B cell (primary cell): ENCODE measurements at regions not wholly inside any gene's neighbourhood (a gene's known extent, or its start where the extent isn't known, plus 50 kb on each side); places are given as distances from the start of the nearest gene placed in this dataset.
"Not testable (repeated sequence)": the region's sequence is repeated elsewhere in the genome, so short reads cannot be mapped to it uniquely, and the experiment has no call there.

Source experiments
- ATAC-seq: fragments of 200-7000 bp; cut with Tn5 transposase; one replicate; pipeline ENCODE4 v1.10.0; 2021; ENCODE audit warnings: low read depth, mild to moderate bottlenecking, moderate number of reproducible peaks, moderate library complexity
- CTCF ChIA-PET: fragments of 350-600 bp; sonication (Branson Sonifier 250); formaldehyde crosslinking; loops from one replicate; lab custom pipeline; 2021; ENCODE audit warnings: antibody characterized with exemption, inconsistent platforms; lab: Charles Lee
- POLR2A ChIA-PET: fragments of 350-600 bp; sonication (Branson Sonifier 250); formaldehyde crosslinking; loops from one replicate; lab custom pipeline; 2021; ENCODE audit warnings: antibody characterized with exemption; lab: Charles Lee
- DNase-seq: peaks from one replicate; pipeline ENCODE4 v3.0.0; 2013
- H2AFZ ChIP-seq: 2 replicates; pipeline ENCODE4 v1.6.1; 2012; ENCODE audit warnings: mild to moderate bottlenecking, low read depth, low read length; ENCODE audit not compliant: insufficient read depth, poor library complexity, severe bottlenecking
- H3K27ac ChIP-seq, 2 donors: 1 replicate in 1 of 2; 2 replicates in 1 of 2; pipeline ENCODE4 v1.5.1; 2012 to 2013; ENCODE audit warnings: low read length in 2 of 2, mild to moderate bottlenecking in 2 of 2, moderate library complexity in 1 of 2
- H3K27me3 ChIP-seq, 4 experiments: fragments of 200-600 bp in 1 of 4; sonication (generic) in 1 of 4; replicated peaks in 1 of 4; 1 replicate in 2 of 4; 2 replicates in 2 of 4; pipeline versions ENCODE4 v1.6.1 to v1.7.0; 2013 to 2016; ENCODE audit warnings: low read length in 3 of 4, mild to moderate bottlenecking in 2 of 4, mixed read lengths in 1 of 4, moderate library complexity in 1 of 4; ENCODE audit not compliant: insufficient read depth in 4 of 4, control insufficient read depth in 3 of 4; ENCODE audit errors: control extremely low read depth in 1 of 4
- H3K36me3 ChIP-seq, 2 experiments: replicated peaks in 1 of 2; 1 replicate in 1 of 2; 2 replicates in 1 of 2; pipeline versions ENCODE4 v1.6.1 to v1.7.1; 2013; ENCODE audit warnings: low read length in 1 of 2; ENCODE audit not compliant: insufficient read depth in 2 of 2, control insufficient read depth in 1 of 2; ENCODE audit errors: control extremely low read depth in 1 of 2, extremely low read depth in 1 of 2
- H3K4me1 ChIP-seq, 2 donors: fragments of 200-600 bp in 1 of 2; sonication (generic) in 1 of 2; 1 replicate in 1 of 2; 2 replicates in 1 of 2; pipeline versions ENCODE4 v1.5.1 to v1.6.1; 2013 to 2017; ENCODE audit warnings: low read length in 2 of 2; ENCODE audit not compliant: control insufficient read depth in 2 of 2, insufficient read depth in 2 of 2
- H3K4me2 ChIP-seq: replicated peaks from 2 replicates; pipeline ENCODE3; 2012; ENCODE audit warnings: mild to moderate bottlenecking, low read depth, low read length; ENCODE audit not compliant: poor library complexity, severe bottlenecking
- H3K4me3 ChIP-seq, 5 experiments: fragments of 200-600 bp in 1 of 5; sonication (generic) in 1 of 5; 1 replicate in 3 of 5; 2 replicates in 2 of 5; pipeline versions ENCODE4 v1.5.1 to v1.7.0; 2011 to 2016; ENCODE audit warnings: low read length in 4 of 5, mild to moderate bottlenecking in 4 of 5, low read depth in 2 of 5, control low read depth in 1 of 5, moderate library complexity in 1 of 5; ENCODE audit not compliant: insufficient read depth in 1 of 5; ENCODE audit errors: control extremely low read depth in 1 of 5, extremely low read depth in 1 of 5
- H3K79me2 ChIP-seq: fragments of 200-600 bp; sonication (generic); one replicate; pipeline ENCODE4 v1.6.0; 2016; ENCODE audit warnings: low read length; ENCODE audit not compliant: control insufficient read depth, insufficient read depth
- H3K9ac ChIP-seq: fragments of 200-600 bp; sonication (generic); 2 replicates; pipeline ENCODE4 v1.6.1; 2017; ENCODE audit warnings: mild to moderate bottlenecking, low read length, moderate library complexity
- H3K9me3 ChIP-seq, 3 donors: one replicate each; pipeline versions ENCODE4 v1.6.1 to v1.7.1; 2013; ENCODE audit warnings: low read length in 2 of 3; ENCODE audit not compliant: control insufficient read depth in 2 of 3, insufficient read depth in 1 of 3; ENCODE audit errors: control extremely low read depth in 1 of 3
- H4K20me1 ChIP-seq: 2 replicates; pipeline ENCODE4 v1.6.0; 2012; ENCODE audit warnings: mild to moderate bottlenecking, low read length; ENCODE audit not compliant: insufficient read depth, control insufficient read depth, poor library complexity, severe bottlenecking
- H3K27ac Mint-ChIP-seq: one replicate; pipeline ENCODE4 v1.8.0; 2021; ENCODE audit warnings: mixed read lengths
- H3K27me3 Mint-ChIP-seq: one replicate; pipeline ENCODE4 v1.8.0; 2021; ENCODE audit warnings: mixed read lengths
- H3K4me1 Mint-ChIP-seq: one replicate; pipeline ENCODE4 v1.8.0; 2021; ENCODE audit warnings: mixed read lengths
- H3K4me3 Mint-ChIP-seq: one replicate; pipeline ENCODE4 v1.8.0; 2021; ENCODE audit warnings: mixed read lengths
- H3K9me3 Mint-ChIP-seq: one replicate; pipeline ENCODE4 v1.8.0; 2022; ENCODE audit warnings: mixed read lengths; ENCODE audit not compliant: insufficient read depth
- CTCF ChIP-seq: fragments of 200-600 bp; IDR thresholded peaks from one replicate; pipeline ENCODE4 v1.8.0; 2022; ENCODE audit warnings: antibody characterized with exemption, mild to moderate bottlenecking
- EZH2 ChIP-seq: IDR thresholded peaks from 2 replicates; pipeline ENCODE4 v1.6.1; 2012; ENCODE audit warnings: borderline replicate concordance, low read depth, mild to moderate bottlenecking, moderate library complexity, low read length; ENCODE audit not compliant: insufficient read depth, poor library complexity, severe bottlenecking
- WGBS: methylation state at CpG from one replicate; pipeline ENCODE4 v1.1.5; 2013; ENCODE audit warnings: missing lambda C conversion rate; ENCODE audit not compliant: insufficient coverage; 5-methylcytosine and 5-hydroxymethylcytosine counted together
- intact Hi-C: fragments of 100-400 bp; cut with micrococcal nuclease; formaldehyde crosslinking; loops from one replicate; pipeline ENCODE4 v1.10.0; 2022

- Histone ChIP-seq H3K9ac (no peak overlapping the region), H3K36me3 (no peaks in the 10 kb centered on the region), H3K27me3 (peaks cover 0 to 6% (median 0%) of the 10 kb centered on the region in 4 experiments), H3K79me2 (no peaks in the 10 kb centered on the region), H3K27ac (no peak overlapping the region), H4K20me1 (no peaks in the 10 kb centered on the region), H3K4me2 (no peak overlapping the region), H2AFZ (no peak overlapping the region), H3K4me3 (no peak overlapping the region), H3K9me3 (no peaks in the 10 kb centered on the region), H3K4me1 (no peaks in the 10 kb centered on the region)
- DNase-seq, result no peak
- CTCF ChIA-PET, result no interaction called here
- no peak for ATAC-seq
- intact Hi-C loops, result no loop called here
- H3K27ac Mint-ChIP-seq, result no peak overlapping the region
- POLR2A ChIA-PET, result no interaction called here
- H3K4me1 Mint-ChIP-seq, result no peaks in the 10 kb centered on the region
- H3K27me3 Mint-ChIP-seq, result peaks cover 16% of the 10 kb centered on the region
- no peaks in the 10 kb centered on the region for H3K9me3 Mint-ChIP-seq
- WGBS, result 93% methylated on average over 4 of the region's 4 CpGs
- TF ChIP-seq EZH2 (no peak), CTCF (no peak)
- no peak overlapping the region for H3K4me3 Mint-ChIP-seq
Observed at GRCh38 chr18:2240311-2240705, 331.0 kb downstream of the METTL4 start.

GRCh38 chr18:2244641-2245040 is 326.7 kb downstream of the METTL4 start:
- Mint-ChIP-seq H3K4me3 (no peak overlapping the region), H3K4me1 (no peaks in the 10 kb centered on the region), H3K9me3 (no peaks in the 10 kb centered on the region), H3K27me3 (peaks cover 14% of the 10 kb centered on the region), H3K27ac (no peak overlapping the region)
- Histone ChIP-seq H3K9ac (no peak overlapping the region), H3K4me2 (no peak overlapping the region), H4K20me1 (no peaks in the 10 kb centered on the region), H3K4me1 (no peaks in the 10 kb centered on the region), H3K36me3 (no peaks in the 10 kb centered on the region), H3K27ac (no peak overlapping the region), H3K9me3 (no peaks in the 10 kb centered on the region), H3K27me3 (peaks cover 0 to 6% (median 0%) of the 10 kb centered on the region in 4 experiments), H3K79me2 (no peaks in the 10 kb centered on the region), H3K4me3 (no peak overlapping the region), H2AFZ (no peak overlapping the region)
- TF ChIP-seq CTCF (no peak), EZH2 (no peak)
- ChIA-PET CTCF (no interaction called here), POLR2A (interaction anchor here (0.7 kb wide), 1 partner anchor 17 kb away, joined by 3 read pairs; no protein-coding TSS in a partner anchor)
- intact Hi-C loops, result no loop called here
- ATAC-seq (no peak), DNase-seq (no peak)

- H4K20me1 ChIP-seq, H3K4me3 Mint-ChIP-seq, CTCF ChIA-PET, H3K9me3 Mint-ChIP-seq, intact Hi-C loops, H3K27ac ChIP-seq, H3K4me3 ChIP-seq, H2AFZ ChIP-seq, H3K9ac ChIP-seq, H3K79me2 ChIP-seq, H3K4me1 Mint-ChIP-seq, H3K27me3 ChIP-seq, H3K27ac Mint-ChIP-seq, H3K9me3 ChIP-seq, H3K4me2 ChIP-seq, ATAC-seq, H3K36me3 ChIP-seq, POLR2A ChIA-PET, H3K4me1 ChIP-seq, DNase-seq: not testable (repeated sequence)
- H3K27me3 Mint-ChIP-seq, result peaks cover 14% of the 10 kb centered on the region
- WGBS, result 100% methylated on average over 3 of the region's 19 CpGs
Observed at GRCh38 chr18:2247101-2247500, 324.2 kb downstream of the METTL4 start.
